Mesendoderm (in vitro differentiated cells): ENCODE measurements at regions not wholly inside any gene's neighbourhood (a gene's known extent, or its start where the extent isn't known, plus 50 kb on each side); places are given as distances from the start of the nearest gene placed in this dataset.

Experiments used
- DNase-seq: peaks from one replicate; pipeline ENCODE4 v3.0.0; 2013
- H2AK5ac ChIP-seq: 2 replicates; pipeline ENCODE4 v1.6.1; 2013; ENCODE audit warnings: low read length, inconsistent platforms
- H2BK120ac ChIP-seq: 2 replicates; pipeline ENCODE4 v1.6.1; 2013; ENCODE audit warnings: low read depth, mild to moderate bottlenecking, low read length, moderate library complexity, mixed read lengths
- H2BK15ac ChIP-seq: replicated peaks from 2 replicates; pipeline ENCODE4 v1.6.1; 2013; ENCODE audit warnings: low read depth, mild to moderate bottlenecking, moderate library complexity
- H2BK5ac ChIP-seq: 2 replicates; pipeline ENCODE4 v1.6.1; 2013; ENCODE audit warnings: low read length, inconsistent platforms
- H3K18ac ChIP-seq: 2 replicates; pipeline ENCODE4 v1.6.1; 2013; ENCODE audit warnings: mild to moderate bottlenecking, low read length, mixed read lengths
- H3K23ac ChIP-seq: one replicate; pipeline ENCODE4 v1.6.1; 2013; ENCODE audit warnings: low read length
- H3K27ac ChIP-seq: 2 replicates; pipeline ENCODE4 v1.5.1; 2013; ENCODE audit warnings: low read depth, mild to moderate bottlenecking, inconsistent platforms, low read length, moderate library complexity
- H3K27me3 ChIP-seq: 2 replicates; pipeline ENCODE4 v1.6.1; 2013; ENCODE audit warnings: low read length, control low read depth, mild to moderate bottlenecking, inconsistent platforms; ENCODE audit not compliant: insufficient read depth, poor library complexity
- H3K36me3 ChIP-seq: 2 replicates; pipeline ENCODE4 v1.6.1; 2013; ENCODE audit warnings: low read length, inconsistent platforms; ENCODE audit not compliant: control insufficient read depth, insufficient read depth
- H3K4ac ChIP-seq: one replicate; pipeline ENCODE4 v1.6.1; 2013; ENCODE audit warnings: low read depth, mild to moderate bottlenecking, low read length, moderate library complexity
- H3K4me1 ChIP-seq: 2 replicates; pipeline ENCODE4 v1.6.1; 2013; ENCODE audit warnings: low read depth, low read length, inconsistent platforms; ENCODE audit not compliant: control insufficient read depth
- H3K4me2 ChIP-seq: 2 replicates; pipeline ENCODE4 v1.6.1; 2013; ENCODE audit warnings: low read length
- H3K4me3 ChIP-seq: 2 replicates; pipeline ENCODE4 v1.5.1; 2013; ENCODE audit warnings: mild to moderate bottlenecking, low read length
- H3K56ac ChIP-seq: one replicate; pipeline ENCODE4 v1.6.1; 2013; ENCODE audit warnings: low read length
- H3K79me1 ChIP-seq: 2 replicates; pipeline ENCODE4 v1.6.1; 2013; ENCODE audit warnings: low read length, inconsistent platforms
- H3K79me2 ChIP-seq: 2 replicates; pipeline ENCODE4 v1.6.1; 2013; ENCODE audit warnings: mild to moderate bottlenecking, low read length; ENCODE audit not compliant: control insufficient read depth, insufficient read depth
- H3K9ac ChIP-seq: 2 replicates; pipeline ENCODE4 v1.6.1; 2013; ENCODE audit warnings: low read length, inconsistent platforms
- H4K5ac ChIP-seq: one replicate; pipeline ENCODE4 v1.6.1; 2013; ENCODE audit warnings: low read length
- H4K8ac ChIP-seq: one replicate; pipeline ENCODE4 v1.6.1; 2013; ENCODE audit warnings: low read depth, mild to moderate bottlenecking, control low read depth, low read length, moderate library complexity
- WGBS: extraction: QIAGEN DNeasy Blood & Tissue Kit; methylation state at CpG from one replicate; pipeline ENCODE4 v1.1.7; 2013; ENCODE audit warnings: low lambda C conversion rate, missing lambda C conversion rate; ENCODE audit not compliant: insufficient coverage; ENCODE audit errors: extremely low coverage; 5-methylcytosine and 5-hydroxymethylcytosine counted together

DNA sequence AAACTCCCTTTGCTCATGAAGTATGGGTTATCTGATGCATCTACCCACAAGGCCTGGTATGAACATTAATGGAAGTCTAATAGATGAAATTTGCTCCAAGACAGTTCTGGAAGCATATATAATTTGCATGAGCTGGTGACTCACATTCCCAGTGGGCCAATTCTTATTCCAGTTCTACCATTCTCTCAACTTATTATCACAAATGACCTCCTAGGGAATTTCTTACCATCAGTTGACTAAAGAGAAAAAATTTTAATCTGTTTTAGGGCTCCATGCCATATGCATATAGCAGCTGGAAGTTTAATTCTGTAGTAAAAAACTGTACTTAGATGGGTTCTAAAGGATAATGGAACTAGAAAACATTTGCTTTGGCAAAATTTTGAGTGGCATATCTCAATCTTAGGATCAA, 165.2 kb upstream of the COL3A1 start:
- H3K27ac ChIP-seq: no peak overlapping the region
- no peaks in the 10 kb centered on the region for H3K36me3 ChIP-seq
- no peak overlapping the region for H3K18ac ChIP-seq
- no peak overlapping the region for H3K9ac ChIP-seq
- no peak for DNase-seq
- H3K27me3 ChIP-seq: no peaks in the 10 kb centered on the region
- H4K8ac ChIP-seq: no peak overlapping the region
- no peak overlapping the region for H2BK15ac ChIP-seq
- no peak overlapping the region for H2BK5ac ChIP-seq
- H3K4me3 ChIP-seq: no peak overlapping the region
- no peak overlapping the region for H4K5ac ChIP-seq
- no peak overlapping the region for H2BK120ac ChIP-seq
- H3K23ac ChIP-seq: no peak overlapping the region
- no peaks in the 10 kb centered on the region for H3K79me1 ChIP-seq
- H3K4ac ChIP-seq: no peak overlapping the region
- H3K79me2 ChIP-seq: no peaks in the 10 kb centered on the region
- no peak overlapping the region for H2AK5ac ChIP-seq
- H3K56ac ChIP-seq: no peak overlapping the region
- H3K4me1 ChIP-seq: no peaks in the 10 kb centered on the region
- no peak overlapping the region for H3K4me2 ChIP-seq

DNA sequence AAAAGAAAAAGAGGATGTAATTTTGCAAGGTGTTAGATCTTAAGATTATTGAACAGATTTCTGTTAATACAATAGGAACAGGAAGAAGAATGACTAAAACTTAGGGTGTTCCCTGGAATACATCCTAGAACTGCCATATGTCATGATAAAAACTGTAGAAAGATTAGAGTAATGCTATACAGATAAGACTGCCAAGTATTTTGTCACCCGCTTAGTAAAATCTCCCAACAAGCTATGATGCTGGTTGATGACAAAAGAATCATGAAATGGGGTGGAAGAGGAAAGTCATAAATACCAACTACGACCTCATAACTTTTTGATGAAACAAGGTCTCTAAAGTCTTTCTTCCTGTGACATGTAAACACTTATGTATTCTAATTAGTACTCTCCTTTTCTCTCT, 163.6 kb upstream of the COL3A1 start:
- DNase-seq: no peak
- Histone ChIP-seq H4K5ac (no peak overlapping the region), H3K36me3 (no peaks in the 10 kb centered on the region), H2BK120ac (no peak overlapping the region), H4K8ac (no peak overlapping the region), H2BK5ac (no peak overlapping the region), H3K4me2 (no peak overlapping the region), H3K27me3 (no peaks in the 10 kb centered on the region), H3K27ac (no peak overlapping the region), H2AK5ac (no peak overlapping the region), H3K23ac (no peak overlapping the region), H3K4me3 (no peak overlapping the region), H3K4ac (no peak overlapping the region), H3K18ac (no peak overlapping the region), H3K4me1 (no peaks in the 10 kb centered on the region), H3K79me2 (no peaks in the 10 kb centered on the region), H3K79me1 (no peaks in the 10 kb centered on the region), H3K9ac (no peak overlapping the region), H2BK15ac (no peak overlapping the region), H3K56ac (no peak overlapping the region)
- WGBS: no CpG with 5 or more reads among the region's 2 CpGs

DNA sequence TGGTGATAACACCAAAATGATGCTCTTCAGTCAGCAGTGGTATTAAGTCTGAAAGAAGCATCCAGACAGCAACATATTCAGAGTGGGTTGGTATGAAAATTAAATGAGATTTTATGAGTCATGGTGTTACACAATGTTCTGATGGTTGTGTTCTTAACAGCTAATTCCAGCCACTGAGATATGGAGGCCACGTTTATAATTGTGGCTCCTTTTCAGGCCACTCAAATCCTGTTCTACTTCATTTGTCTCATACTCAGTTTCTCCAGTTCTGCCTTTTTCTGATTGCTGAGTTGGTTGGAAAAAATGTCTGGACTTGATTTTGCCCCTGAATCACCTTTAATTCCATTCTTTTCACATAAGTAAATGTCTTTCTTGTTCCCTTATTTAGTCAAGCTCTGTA, 162.7 kb upstream of the COL3A1 start:
- H3K4ac ChIP-seq: no peak overlapping the region
- no peak overlapping the region for H4K8ac ChIP-seq
- no peaks in the 10 kb centered on the region for H3K4me1 ChIP-seq
- H3K23ac ChIP-seq: no peak overlapping the region
- H3K36me3 ChIP-seq: no peaks in the 10 kb centered on the region
- no peak overlapping the region for H3K56ac ChIP-seq
- H3K4me2 ChIP-seq: no peak overlapping the region
- no peaks in the 10 kb centered on the region for H3K79me2 ChIP-seq
- H3K27ac ChIP-seq: no peak overlapping the region
- H2BK120ac ChIP-seq: no peak overlapping the region
- H2AK5ac ChIP-seq: no peak overlapping the region
- no peak overlapping the region for H4K5ac ChIP-seq
- DNase-seq: no peak
- no peak overlapping the region for H3K18ac ChIP-seq
- no peak overlapping the region for H3K9ac ChIP-seq
- no peaks in the 10 kb centered on the region for H3K27me3 ChIP-seq
- H3K4me3 ChIP-seq: no peak overlapping the region
- no peaks in the 10 kb centered on the region for H3K79me1 ChIP-seq
- H2BK15ac ChIP-seq: no peak overlapping the region
- no CpG with 5 or more reads among the region's 1 CpG for WGBS
- no peak overlapping the region for H2BK5ac ChIP-seq

GRCh38 chr2:188813315-188813714, 160.9 kb upstream of the COL3A1 start:
- H3K4me1 ChIP-seq: no peaks in the 10 kb centered on the region
- H3K9ac ChIP-seq: no peak overlapping the region
- H3K23ac ChIP-seq: no peak overlapping the region
- H2BK5ac ChIP-seq: no peak overlapping the region
- H3K79me1 ChIP-seq: no peaks in the 10 kb centered on the region
- no peak for DNase-seq
- H3K4me3 ChIP-seq: no peak overlapping the region
- H3K79me2 ChIP-seq: no peaks in the 10 kb centered on the region
- H2BK120ac ChIP-seq: no peak overlapping the region
- no peak overlapping the region for H3K4me2 ChIP-seq
- H4K5ac ChIP-seq: no peak overlapping the region
- no peak overlapping the region for H3K56ac ChIP-seq
- H3K27ac ChIP-seq: no peak overlapping the region
- no peaks in the 10 kb centered on the region for H3K36me3 ChIP-seq
- H2AK5ac ChIP-seq: no peak overlapping the region
- H3K18ac ChIP-seq: no peak overlapping the region
- no peaks in the 10 kb centered on the region for H3K27me3 ChIP-seq
- H2BK15ac ChIP-seq: no peak overlapping the region
- WGBS: no CpG with 5 or more reads among the region's 3 CpGs
- H4K8ac ChIP-seq: no peak overlapping the region
- H3K4ac ChIP-seq: no peak overlapping the region

DNA sequence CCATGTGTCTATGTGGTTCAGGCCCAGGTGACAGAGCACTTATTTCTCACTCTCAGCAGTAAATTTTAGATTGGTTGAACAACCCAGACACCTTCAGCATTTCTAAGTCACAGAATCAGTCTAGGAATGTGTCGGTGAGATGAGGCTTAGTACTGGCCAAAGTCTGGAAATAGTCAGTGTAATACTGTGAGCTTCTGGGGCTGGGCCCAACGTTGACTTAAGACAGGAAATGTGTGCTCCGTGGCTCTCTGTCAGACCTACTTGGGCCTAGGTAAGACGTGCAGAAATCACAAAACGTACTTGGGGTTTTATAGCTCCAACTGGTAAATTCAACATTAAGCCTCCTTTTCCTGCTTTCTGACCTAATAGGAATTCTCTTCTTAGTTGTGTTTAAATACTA, 160.3 kb upstream of the COL3A1 start:
- peak; percentile 14 for DNase-seq
- Histone ChIP-seq H3K4me3 (no peak overlapping the region), H3K18ac (no peak overlapping the region), H4K5ac (no peak overlapping the region), H4K8ac (no peak overlapping the region), H3K27me3 (no peaks in the 10 kb centered on the region), H3K79me2 (no peaks in the 10 kb centered on the region), H3K27ac (no peak overlapping the region), H2AK5ac (no peak overlapping the region), H3K4ac (no peak overlapping the region), H3K36me3 (no peaks in the 10 kb centered on the region), H3K79me1 (no peaks in the 10 kb centered on the region), H2BK5ac (no peak overlapping the region), H3K9ac (no peak overlapping the region), H3K23ac (no peak overlapping the region), H3K4me2 (no peak overlapping the region), H3K4me1 (no peaks in the 10 kb centered on the region), H2BK15ac (no peak overlapping the region), H2BK120ac (no peak overlapping the region), H3K56ac (no peak overlapping the region)
- WGBS: no CpG with 5 or more reads among the region's 5 CpGs

GRCh38 chr2:188819011-188819410, 155.2 kb upstream of the COL3A1 start:
- Histone ChIP-seq H3K9ac (no peak overlapping the region), H3K36me3 (no peaks in the 10 kb centered on the region), H2AK5ac (no peak overlapping the region), H2BK120ac (no peak overlapping the region), H3K79me2 (no peaks in the 10 kb centered on the region), H3K79me1 (no peaks in the 10 kb centered on the region), H3K27me3 (no peaks in the 10 kb centered on the region), H3K4me3 (no peak overlapping the region), H2BK15ac (no peak overlapping the region), H3K56ac (no peak overlapping the region), H3K18ac (no peak overlapping the region), H3K4me1 (no peaks in the 10 kb centered on the region), H4K5ac (no peak overlapping the region), H3K23ac (no peak overlapping the region), H3K27ac (no peak overlapping the region), H3K4me2 (no peak overlapping the region), H2BK5ac (no peak overlapping the region), H3K4ac (no peak overlapping the region), H4K8ac (no peak overlapping the region)
- no CpG with 5 or more reads among the region's 1 CpG for WGBS
- DNase-seq: peak; percentile 40
